Nucleus accumbens (tissue), 56 donors: ENCODE measurements at regions not wholly inside any gene's neighbourhood (a gene's known extent, or its start where the extent isn't known, plus 50 kb on each side); places are given as distances from the start of the nearest gene placed in this dataset.
"Not testable (repeated sequence)": the region's sequence is repeated elsewhere in the genome, so short reads cannot be mapped to it uniquely, and the experiment has no call there.

Experiments
- DNase-seq, 56 donors: peaks; one replicate each; lab custom pipeline; 2025; lab: John Stamatoyannopoulos, UW

- not testable (repeated sequence) for DNase-seq
These were observed 462.2 kb downstream of the ACTL7B start for GRCh38 chr9:108393481-108394001.

- DNase-seq: no peak
These were observed 462.9 kb downstream of the ACTL7B start for GRCh38 chr9:108392877-108393276.

GRCh38 chr9:108389056-108389455, 466.7 kb downstream of the ACTL7B start:
- DNase-seq: no peak

GRCh38 chr9:108386859-108387384, 468.9 kb downstream of the ACTL7B start:
- DNase-seq: no peak

GRCh38 chr9:108386032-108386431, 469.8 kb downstream of the ACTL7B start:
- DNase-seq: no peak

- no peak for DNase-seq
These were observed 472.0 kb downstream of the ACTL7B start for GRCh38 chr9:108383796-108384195.

- no peak for DNase-seq
These were observed 473.5 kb downstream of the ACTL7B start for GRCh38 chr9:108382310-108382709.

- DNase-seq: no peak
These were observed 477.9 kb downstream of the ACTL7B start for GRCh38 chr9:108377881-108378280.

GRCh38 chr9:108377382-108377781, 478.4 kb downstream of the ACTL7B start:
- DNase-seq: no peak

GRCh38 chr9:108376140-108376539, 479.6 kb downstream of the ACTL7B start:
- DNase-seq: no peak

GRCh38 chr9:108374626-108375025, 481.2 kb downstream of the ACTL7B start:
- no peak for DNase-seq

- DNase-seq: no peak
These were observed 488.6 kb downstream of the ACTL7B start for GRCh38 chr9:108367188-108367587.

GRCh38 chr9:108363311-108363710, 492.5 kb downstream of the ACTL7B start:
- no peak for DNase-seq

GRCh38 chr9:108360304-108360703, 495.5 kb downstream of the ACTL7B start:
- DNase-seq: no peak

- DNase-seq: no peak
These were observed 499.0 kb downstream of the ACTL7B start for GRCh38 chr9:108356806-108357205.

- no peak for DNase-seq
These were observed 504.2 kb downstream of the ACTL7B start for GRCh38 chr9:108351571-108351970.

- no peak for DNase-seq
These were observed 508.2 kb downstream of the ACTL7B start for GRCh38 chr9:108347463-108348188.

- DNase-seq: no peak
These were observed 510.0 kb downstream of the ACTL7B start for GRCh38 chr9:108345826-108346225.

- no peak for DNase-seq
These were observed 516.5 kb downstream of the ACTL7B start for GRCh38 chr9:108339251-108339650.

GRCh38 chr9:108336575-108336974, 519.2 kb downstream of the ACTL7B start:
- DNase-seq: no peak

GRCh38 chr9:108333530-108333983, 522.2 kb downstream of the ACTL7B start:
- no peak for DNase-seq

GRCh38 chr9:108331596-108331995, 524.2 kb downstream of the ACTL7B start:
- DNase-seq: no peak
